GM18907 (cell line): ENCODE measurements at regions not wholly inside any gene's neighbourhood (a gene's known extent, or its start where the extent isn't known, plus 50 kb on each side); places are given as distances from the start of the nearest gene placed in this dataset.
"Not testable (repeated sequence)": the region's sequence is repeated elsewhere in the genome, so short reads cannot be mapped to it uniquely, and the experiment has no call there.

Experiments used
- ATAC-seq: cut with Tn5 transposase; IDR thresholded peaks from one replicate; pipeline ENCODE4 v1.9.1; 2021; ENCODE audit warnings: mild to moderate bottlenecking, moderate library complexity; ENCODE audit not compliant: unreplicated experiment

DNA sequence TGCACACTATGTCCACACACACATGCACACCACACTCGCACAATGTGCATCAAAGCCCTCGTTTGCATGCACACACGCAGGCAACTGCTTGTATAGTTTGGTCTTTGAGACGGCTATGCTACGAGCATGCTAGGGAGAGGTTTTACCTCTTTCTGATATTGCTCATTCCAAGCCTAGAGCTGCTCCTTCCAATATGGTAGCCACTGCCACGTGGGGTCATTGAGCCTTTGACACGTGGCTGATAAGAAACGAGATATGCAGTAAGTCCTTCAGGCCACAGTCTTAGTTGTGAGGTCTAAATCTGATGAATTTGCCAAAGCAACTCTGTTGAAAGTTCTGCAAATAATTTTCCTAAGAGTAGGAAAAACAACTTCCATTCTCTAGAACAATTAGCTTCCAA lies 204.4 kb downstream of the KLF6 start:
- ATAC-seq: no peak

DNA sequence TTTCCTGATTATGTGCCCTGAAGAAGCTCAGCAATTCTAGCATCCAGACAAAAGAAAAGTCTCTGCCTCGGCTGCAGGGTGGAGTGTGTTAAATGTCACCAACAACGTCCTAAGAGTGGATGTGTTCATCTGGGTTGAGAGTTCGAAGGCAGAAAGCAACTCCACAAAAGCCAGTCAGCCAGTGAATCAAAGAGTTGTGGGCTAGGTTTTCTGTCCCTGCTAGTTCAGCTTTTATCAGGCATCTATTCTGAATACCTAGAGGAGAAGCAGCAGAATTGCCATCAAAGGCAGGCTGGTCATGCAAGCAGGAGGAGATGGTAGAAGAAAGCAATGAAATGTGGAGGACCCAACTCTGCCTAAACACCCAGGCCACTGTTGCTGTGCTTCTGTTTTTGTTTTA lies 205.2 kb downstream of the KLF6 start:
- ATAC-seq: no peak

DNA sequence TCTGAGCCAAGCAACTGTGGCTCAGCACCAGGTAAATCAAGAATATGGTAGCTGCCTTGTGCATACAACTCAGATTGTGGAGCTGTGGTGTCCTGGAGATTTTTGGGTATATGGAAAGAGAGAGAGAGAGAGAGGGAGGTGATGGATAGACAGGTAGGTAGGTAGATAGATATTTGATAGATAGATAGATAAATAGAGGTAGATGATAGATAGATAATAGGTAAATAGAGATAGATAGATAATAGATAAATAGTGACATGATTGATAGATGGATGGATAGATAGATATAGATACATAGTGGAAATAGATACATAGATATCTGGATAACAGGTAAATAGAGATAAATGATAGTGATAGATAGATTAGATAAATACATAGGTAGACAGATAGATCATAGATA lies 206.3 kb downstream of the KLF6 start:
- ATAC-seq: no peak

GRCh38 chr10:3578159-3578558 lies 206.8 kb downstream of the KLF6 start:
- no peak for ATAC-seq

- ATAC-seq: no peak
Measured at GRCh38 chr10:3574451-3574850, 210.6 kb downstream of the KLF6 start.

GRCh38 chr10:3573498-3573897 lies 211.5 kb downstream of the KLF6 start:
- ATAC-seq: no peak

DNA sequence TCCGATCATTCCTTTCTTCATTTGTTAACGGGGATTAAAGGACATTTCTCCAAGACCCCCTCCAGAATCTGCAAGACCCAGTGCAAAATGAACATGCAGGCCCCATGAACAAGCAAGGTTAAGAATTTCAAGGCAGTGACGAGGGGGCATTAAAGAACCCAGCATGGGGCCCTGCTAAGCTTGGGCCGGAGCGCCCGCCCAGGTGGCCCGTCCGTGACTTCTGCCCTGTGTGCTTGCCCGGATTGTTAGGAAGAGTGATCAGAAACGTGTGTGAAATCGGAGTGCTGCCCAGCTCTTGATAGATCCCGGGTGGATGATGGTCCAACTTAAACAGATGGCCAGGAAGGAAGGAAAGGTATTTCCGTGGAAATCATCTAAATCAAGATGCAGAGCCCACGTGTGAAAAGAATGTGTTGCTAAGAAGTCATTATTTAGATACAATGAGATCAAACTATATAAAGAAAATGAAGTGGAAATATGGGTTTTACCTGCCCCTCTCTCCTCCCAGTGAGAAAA lies 213.6 kb downstream of the KLF6 start:
- no peak for ATAC-seq

GRCh38 chr10:3570855-3571266 lies 214.1 kb downstream of the KLF6 start:
- no peak for ATAC-seq

DNA sequence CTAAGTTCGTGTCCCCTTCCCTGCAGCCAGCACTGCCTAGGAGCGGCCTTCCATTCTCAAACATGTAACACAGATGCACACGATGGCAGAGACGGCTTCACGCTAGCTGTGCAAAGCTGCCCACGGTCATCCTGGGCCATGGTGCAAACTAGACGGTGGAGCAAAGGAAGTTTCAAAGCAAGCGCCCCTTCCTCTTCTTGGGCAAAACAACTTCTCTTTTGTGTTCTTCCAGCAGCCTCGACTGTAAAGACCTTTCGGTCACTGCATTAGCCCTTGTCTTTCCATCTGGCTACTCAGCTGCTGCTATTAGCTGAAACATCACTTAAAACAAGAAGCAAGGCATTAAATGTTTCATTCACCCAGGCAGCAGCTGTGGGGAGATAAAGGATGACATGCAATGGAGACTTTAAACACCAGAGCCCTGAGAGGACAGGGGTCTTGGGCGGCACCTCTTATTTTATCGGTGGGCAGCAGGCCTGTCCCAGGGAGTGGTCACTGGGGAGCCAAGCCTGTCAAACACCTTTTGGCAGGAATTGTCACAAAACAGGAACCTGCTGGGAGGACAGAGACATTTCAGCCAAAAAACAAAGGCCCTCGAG lies 214.8 kb downstream of the KLF6 start:
- no peak for ATAC-seq

DNA sequence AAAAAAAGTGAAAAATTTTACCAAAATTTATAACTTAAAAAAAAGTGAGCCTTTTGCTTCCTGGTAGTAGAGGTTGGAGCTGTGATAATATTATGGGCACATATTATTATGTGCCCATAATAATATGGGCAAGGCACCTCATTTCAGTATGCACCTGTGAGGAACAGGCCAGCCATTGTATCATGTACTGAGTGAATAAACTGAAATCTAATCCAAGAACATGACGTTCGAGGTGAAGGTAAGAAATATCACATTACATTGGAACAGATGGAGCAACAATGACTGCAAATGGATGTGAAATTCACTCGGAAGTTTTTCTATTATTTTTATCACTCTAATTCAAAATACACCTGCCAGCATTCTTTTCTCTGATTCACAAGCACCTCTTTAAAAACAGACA lies 216.0 kb downstream of the KLF6 start:
- ATAC-seq: no peak

GRCh38 chr10:3568392-3568791 lies 216.6 kb downstream of the KLF6 start:
- ATAC-seq: no peak

- ATAC-seq: no peak
Measured at GRCh38 chr10:3567291-3567963, 217.6 kb downstream of the KLF6 start.

DNA sequence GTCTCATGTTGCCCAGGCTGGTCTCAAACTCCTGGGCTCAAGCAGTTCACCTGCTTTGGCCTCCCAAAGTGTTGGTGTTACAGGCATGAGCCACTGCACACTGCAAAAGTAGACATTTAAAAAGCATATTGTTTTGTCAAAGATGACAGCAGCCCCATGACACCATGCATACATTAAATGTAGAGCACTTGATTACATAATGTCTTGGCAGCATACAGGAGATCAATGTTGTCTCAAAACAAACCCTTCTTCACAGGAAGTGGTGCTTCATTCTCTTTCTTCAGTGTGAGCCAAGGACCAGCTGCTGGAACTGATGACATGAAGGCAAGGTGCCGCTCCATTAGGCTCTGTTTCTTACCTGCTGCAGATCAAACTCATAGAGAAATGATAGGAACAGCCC lies 218.4 kb downstream of the KLF6 start:
- no peak for ATAC-seq

GRCh38 chr10:3564346-3565002 lies 220.5 kb downstream of the KLF6 start:
- ATAC-seq: no peak

GRCh38 chr10:3563298-3563697 lies 221.7 kb downstream of the KLF6 start:
- ATAC-seq: no peak

DNA sequence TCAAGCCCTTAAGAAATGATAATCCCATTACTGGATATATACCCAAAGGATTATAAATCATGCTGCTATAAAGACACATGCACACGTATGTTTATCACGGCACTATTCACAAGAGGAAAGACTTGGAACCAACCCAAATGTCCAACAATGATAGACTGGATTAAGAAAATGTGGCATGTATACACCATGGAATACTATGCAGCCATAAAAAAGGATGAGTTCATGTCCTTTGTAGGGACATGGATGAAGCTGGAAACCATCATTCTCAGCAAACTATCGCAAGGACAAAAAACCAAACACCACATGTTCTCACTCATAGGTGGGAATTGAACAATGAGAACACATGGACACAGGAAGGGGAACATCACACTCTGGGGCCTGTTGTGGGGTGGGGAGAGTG lies 224.4 kb downstream of the KLF6 start:
- ATAC-seq: not testable (repeated sequence)

DNA sequence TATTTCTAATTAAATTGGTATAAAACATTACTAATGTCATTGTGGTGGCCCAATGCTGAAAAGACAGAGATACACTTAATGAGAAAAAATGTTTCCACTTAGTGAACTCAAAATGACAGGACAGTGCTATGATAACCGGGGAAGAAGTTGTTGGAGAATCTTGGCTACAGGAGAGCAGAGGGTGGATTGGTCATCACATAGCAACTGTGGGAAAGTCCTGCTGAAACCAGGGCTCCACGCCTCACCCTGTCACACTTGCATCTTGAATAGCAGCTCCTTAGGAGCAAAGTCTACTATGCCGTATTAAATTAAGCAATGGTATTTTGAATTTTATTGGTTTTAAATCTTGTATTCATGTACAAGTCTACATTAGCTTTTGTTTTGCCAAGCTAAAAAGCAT lies 225.5 kb downstream of the KLF6 start:
- no peak for ATAC-seq

DNA sequence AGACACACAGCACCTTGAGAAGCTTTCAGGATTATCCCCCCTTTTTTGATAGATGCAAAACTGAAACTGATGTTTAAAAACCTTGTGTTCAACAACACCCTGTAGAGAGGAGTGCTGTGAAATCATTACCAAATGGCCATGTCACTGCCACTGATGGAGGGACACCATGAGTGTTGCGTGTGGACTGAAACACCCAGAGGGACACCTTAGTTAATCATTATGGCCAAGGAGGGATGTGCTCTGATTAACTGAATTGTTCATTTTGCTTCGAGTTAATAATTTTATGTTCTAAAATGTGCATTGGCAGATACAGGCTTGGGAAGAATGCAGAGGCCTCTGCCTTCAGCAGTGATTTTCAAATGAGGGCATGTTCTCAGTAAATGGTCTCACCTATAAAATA lies 226.0 kb downstream of the KLF6 start:
- no peak for ATAC-seq

GRCh38 chr10:3556191-3557017 lies 228.6 kb downstream of the KLF6 start:
- ATAC-seq: not testable (repeated sequence)

DNA sequence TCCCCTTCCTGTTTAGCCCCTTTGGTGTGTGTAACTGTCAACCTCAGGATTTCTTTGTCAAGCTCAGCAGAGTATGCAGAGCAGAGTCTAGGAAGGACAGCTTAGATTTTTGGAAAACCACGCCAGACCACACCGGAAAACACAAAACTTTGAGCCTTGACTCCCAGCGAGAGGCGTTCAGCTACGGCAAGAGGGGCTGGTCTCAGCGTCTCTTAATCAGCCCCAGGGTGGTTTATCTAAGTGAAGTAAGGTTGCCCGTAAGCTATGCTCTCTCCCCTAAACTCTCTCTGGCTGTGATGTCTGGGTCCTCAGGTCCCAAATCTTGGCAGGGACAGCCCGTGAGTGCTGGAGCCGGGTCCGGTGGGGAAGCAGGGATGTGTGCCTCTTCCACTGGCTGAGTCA lies 230.9 kb downstream of the KLF6 start:
- no peak for ATAC-seq

DNA sequence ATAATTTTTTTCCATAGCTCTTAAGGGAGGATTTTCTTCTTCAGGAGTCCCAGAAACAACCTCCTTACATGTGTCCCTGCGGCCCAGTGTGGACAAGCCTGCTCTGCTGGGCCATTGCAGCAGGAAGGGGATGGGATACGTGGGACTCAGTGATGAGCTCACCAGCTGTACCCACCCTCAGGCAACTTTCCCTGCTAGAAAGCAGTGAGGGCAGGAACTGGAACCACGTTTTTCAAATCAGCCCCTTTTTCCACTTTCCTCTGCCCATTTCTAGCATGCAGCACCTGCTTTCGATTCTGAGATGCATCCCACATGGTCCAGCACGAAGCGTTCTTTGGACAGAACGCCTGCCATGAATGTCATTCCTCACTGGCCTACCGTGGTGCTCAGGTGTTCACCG lies 232.7 kb downstream of the KLF6 start:
- no peak for ATAC-seq
